HEK293T (cell line): ENCODE measurements at regions not wholly inside any gene's neighbourhood (a gene's known extent, or its start where the extent isn't known, plus 50 kb on each side); places are given as distances from the start of the nearest gene placed in this dataset.
"Not testable (repeated sequence)": the region's sequence is repeated elsewhere in the genome, so short reads cannot be mapped to it uniquely, and the experiment has no call there.

Source experiments
- FOXA1 ChIP-seq: fragments of 450-650 bp; IDR thresholded peaks from 2 replicates; pipeline ENCODE4 v1.6.1; 2016; ENCODE audit warnings: mild to moderate bottlenecking
- FOXM1 ChIP-seq: fragments of 450-650 bp; IDR thresholded peaks from 2 replicates; pipeline ENCODE4 v1.6.1; 2017; ENCODE audit warnings: mild to moderate bottlenecking, borderline replicate concordance
- L3MBTL2 ChIP-seq: fragments of 450-650 bp; conservative IDR thresholded peaks from 2 replicates; pipeline ENCODE4 v1.6.1; 2016; ENCODE audit warnings: mild to moderate bottlenecking
- SP1 ChIP-seq: fragments of 450-650 bp; IDR thresholded peaks from 2 replicates; pipeline ENCODE4 v1.6.1; 2017
- SUZ12 ChIP-seq: fragments of 450-650 bp; IDR thresholded peaks from 2 replicates; pipeline ENCODE4 v1.6.1; 2016; ENCODE audit warnings: mild to moderate bottlenecking
- ZNF384 ChIP-seq: fragments of 450-650 bp; IDR thresholded peaks from 2 replicates; pipeline ENCODE4 v1.6.1; 2016
- TF ChIP-seq, protein P1 (sequence below): fragments of 450-650 bp; IDR thresholded peaks from 2 replicates; pipeline ENCODE4 v1.6.1; 2016

DNA sequence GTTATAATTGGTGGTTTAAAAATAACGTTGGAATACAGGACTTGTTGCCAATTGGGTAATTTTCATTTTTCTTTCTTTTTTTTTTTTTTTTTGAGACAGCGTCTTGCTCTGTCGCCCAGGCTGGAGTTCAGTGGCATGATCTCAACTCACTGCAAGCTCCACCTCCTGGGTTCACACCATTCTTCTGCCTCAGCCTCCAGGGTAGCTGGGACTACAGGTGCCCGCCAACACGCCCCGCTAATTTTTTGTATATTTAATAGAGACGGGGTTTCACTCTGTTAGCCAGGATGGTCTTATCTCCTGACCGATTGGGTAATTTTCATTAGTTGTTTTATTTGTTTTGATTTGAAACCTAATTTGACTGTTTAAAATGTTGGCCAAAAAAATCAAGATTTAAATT is 93.7 kb downstream of the ZNF486 start:
- TF ChIP-seq FOXM1, SP1, FOXA1, ZNF384, L3MBTL2, SUZ12: not testable (repeated sequence)
- TF ChIP-seq, protein P1, sequence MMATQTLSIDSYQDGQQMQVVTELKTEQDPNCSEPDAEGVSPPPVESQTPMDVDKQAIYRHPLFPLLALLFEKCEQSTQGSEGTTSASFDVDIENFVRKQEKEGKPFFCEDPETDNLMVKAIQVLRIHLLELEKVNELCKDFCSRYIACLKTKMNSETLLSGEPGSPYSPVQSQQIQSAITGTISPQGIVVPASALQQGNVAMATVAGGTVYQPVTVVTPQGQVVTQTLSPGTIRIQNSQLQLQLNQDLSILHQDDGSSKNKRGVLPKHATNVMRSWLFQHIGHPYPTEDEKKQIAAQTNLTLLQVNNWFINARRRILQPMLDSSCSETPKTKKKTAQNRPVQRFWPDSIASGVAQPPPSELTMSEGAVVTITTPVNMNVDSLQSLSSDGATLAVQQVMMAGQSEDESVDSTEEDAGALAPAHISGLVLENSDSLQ: not testable (repeated sequence)
